Tibial nerve (tissue), 4 donors: ENCODE measurements at regions not wholly inside any gene's neighbourhood (a gene's known extent, or its start where the extent isn't known, plus 50 kb on each side); places are given as distances from the start of the nearest gene placed in this dataset.

ENCODE experiments used
- DNase-seq, 2 donors: peaks; one replicate each; pipeline ENCODE4 v3.0.0-alpha.2; 2019; ENCODE audit warnings: low spot score in 2 of 2
- H3K27ac ChIP-seq, 4 donors: fragments of 200-600 bp; sonication (generic) in 3 of 4; one replicate each; pipeline ENCODE4 v1.5.1; 2017 to 2019; ENCODE audit warnings: mild to moderate bottlenecking in 1 of 4
- H3K27me3 ChIP-seq, 2 donors: fragments of 200-600 bp; sonication (generic) in 1 of 2; one replicate each; pipeline versions ENCODE4 v1.5.1 to v1.6.0; 2017 to 2019
- H3K36me3 ChIP-seq, 3 donors: fragments of 200-600 bp; sonication (generic); one replicate each; pipeline ENCODE4 v1.5.1; 2018 to 2019
- H3K4me1 ChIP-seq, 4 donors: fragments of 200-600 bp; sonication (generic) in 3 of 4; one replicate each; pipeline ENCODE4 v1.5.1; 2017 to 2019
- H3K4me3 ChIP-seq, 4 donors: fragments of 200-600 bp; sonication (generic) in 3 of 4; one replicate each; pipeline ENCODE4 v1.5.1; 2017 to 2019; ENCODE audit warnings: mild to moderate bottlenecking in 1 of 4, moderate library complexity in 1 of 4
- H3K9me3 ChIP-seq, 4 donors: fragments of 200-600 bp; sonication (generic) in 3 of 4; one replicate each; pipeline ENCODE4 v1.5.1; 2017 to 2019
- CTCF ChIP-seq, 5 experiments: fragments of 200-600 bp in 3 of 5; fragments of 450-650 bp in 2 of 5; sonication (generic) in 3 of 5; IDR thresholded peaks; one replicate each; pipeline ENCODE4 v1.5.1; 2016 to 2019; ENCODE audit warnings: antibody characterized with exemption in 5 of 5, mild to moderate bottlenecking in 3 of 5, moderate library complexity in 2 of 5
- EP300 ChIP-seq, 2 donors: sonication (generic); formaldehyde crosslinking; IDR thresholded peaks; one replicate each; pipeline ENCODE4 v1.6.1; 2017; ENCODE audit warnings: antibody characterized with exemption in 2 of 2, mild to moderate bottlenecking in 1 of 2
- POLR2A ChIP-seq, 2 donors: fragments of 450-650 bp; IDR thresholded peaks; one replicate each; pipeline ENCODE4 v1.6.1; 2017; ENCODE audit warnings: antibody characterized with exemption in 2 of 2, mild to moderate bottlenecking in 2 of 2, moderate library complexity in 2 of 2
- WGBS, 2 donors: methylation state at CpG; one replicate each; pipeline ENCODE4 v1.1.5; 2018; 5-methylcytosine and 5-hydroxymethylcytosine counted together

- no peaks in the 10 kb centered on the region for H3K27me3 ChIP-seq
- DNase-seq: no peak
- 86 to 93% methylated on average over 2 of the region's 2 CpGs for WGBS, 2 donors
- H3K4me3 ChIP-seq: no peak overlapping the region
- no peaks in the 10 kb centered on the region for H3K36me3 ChIP-seq
- TF ChIP-seq EP300 (IDR thresholded peaks at IDR 0.05) (no peak), POLR2A (IDR thresholded peaks at IDR 0.05) (no peak), CTCF (IDR thresholded peaks at IDR 0.05) (no peak)
- no peaks in the 10 kb centered on the region for H3K4me1 ChIP-seq
- no peak overlapping the region for H3K27ac ChIP-seq
- H3K9me3 ChIP-seq: no peaks in the 10 kb centered on the region
Observed at GRCh38 chr4:19117022-19117421, 1095.5 kb upstream of the LCORL start.

- Histone ChIP-seq H3K36me3 (no peaks in the 10 kb centered on the region), H3K4me3 (no peak overlapping the region), H3K9me3 (no peaks in the 10 kb centered on the region), H3K27ac (no peak overlapping the region), H3K27me3 (no peaks in the 10 kb centered on the region), H3K4me1 (no peaks in the 10 kb centered on the region)
- 89 to 91% methylated on average over 4 of the region's 4 CpGs for WGBS, 2 donors
- TF ChIP-seq EP300 (IDR thresholded peaks at IDR 0.05) (no peak), CTCF (IDR thresholded peaks at IDR 0.05) (no peak), POLR2A (IDR thresholded peaks at IDR 0.05) (no peak)
- DNase-seq: no peak
Observed at GRCh38 chr4:19104176-19104575, 1082.6 kb upstream of the LCORL start.

- DNase-seq: no peak
- TF ChIP-seq POLR2A (IDR thresholded peaks at IDR 0.05) (no peak), CTCF (IDR thresholded peaks at IDR 0.05) (no peak), EP300 (IDR thresholded peaks at IDR 0.05) (no peak)
- 52 to 53% methylated on average over 5 of the region's 5 CpGs for WGBS, 2 donors
- no peak overlapping the region for H3K27ac ChIP-seq
- no peaks in the 10 kb centered on the region for H3K9me3 ChIP-seq
- no peaks in the 10 kb centered on the region for H3K36me3 ChIP-seq
- H3K27me3 ChIP-seq: no peaks in the 10 kb centered on the region
- H3K4me3 ChIP-seq: no peak overlapping the region
- no peaks in the 10 kb centered on the region for H3K4me1 ChIP-seq
Observed at GRCh38 chr4:19095491-19096046, 1074.0 kb upstream of the LCORL start.

GRCh38 chr4:19093951-19094350 lies 1072.4 kb upstream of the LCORL start:
- Histone ChIP-seq H3K36me3 (no peaks in the 10 kb centered on the region), H3K9me3 (no peaks in the 10 kb centered on the region), H3K4me1 (no peaks in the 10 kb centered on the region), H3K27me3 (no peaks in the 10 kb centered on the region), H3K27ac (no peak overlapping the region), H3K4me3 (no peak overlapping the region)
- TF ChIP-seq POLR2A (IDR thresholded peaks at IDR 0.05): no peak
- WGBS, 2 donors: 31 to 41% methylated on average over 2 of the region's 2 CpGs
- no peak for DNase-seq

GRCh38 chr4:19092797-19093196 lies 1071.2 kb upstream of the LCORL start:
- no peaks in the 10 kb centered on the region for H3K4me1 ChIP-seq
- no peaks in the 10 kb centered on the region for H3K27me3 ChIP-seq
- no peak overlapping the region for H3K4me3 ChIP-seq
- H3K9me3 ChIP-seq: no peaks in the 10 kb centered on the region
- no peak for DNase-seq
- no peak overlapping the region for H3K27ac ChIP-seq
- TF ChIP-seq POLR2A (IDR thresholded peaks at IDR 0.05) (no peak), EP300 (IDR thresholded peaks at IDR 0.05) (no peak), CTCF (IDR thresholded peaks at IDR 0.05) (no peak)
- H3K36me3 ChIP-seq: no peaks in the 10 kb centered on the region

- WGBS, 2 donors: 89 to 93% methylated on average over 2 of the region's 2 CpGs
- Histone ChIP-seq H3K36me3 (no peaks in the 10 kb centered on the region), H3K27me3 (no peaks in the 10 kb centered on the region), H3K27ac (no peak overlapping the region), H3K4me1 (no peaks in the 10 kb centered on the region), H3K9me3 (no peaks in the 10 kb centered on the region), H3K4me3 (no peak overlapping the region)
- TF ChIP-seq EP300 (IDR thresholded peaks at IDR 0.05) (no peak), POLR2A (IDR thresholded peaks at IDR 0.05) (no peak), CTCF (IDR thresholded peaks at IDR 0.05) (no peak)
- no peak for DNase-seq
Observed at GRCh38 chr4:19074036-19074435, 1052.5 kb upstream of the LCORL start.
